Activated CD4-positive, alpha-beta memory T cell treated with anti-CD3 and anti-CD28 coated beads for 36 hours (primary cell): ENCODE measurements at regions not wholly inside any gene's neighbourhood (a gene's known extent, or its start where the extent isn't known, plus 50 kb on each side); places are given as distances from the start of the nearest gene placed in this dataset.

ENCODE experiments used
- CTCF ChIA-PET: fragments of 350-600 bp; sonication (Branson Sonifier 250); formaldehyde crosslinking; loops from one replicate; lab custom pipeline; 2021; ENCODE audit warnings: antibody characterized with exemption, inconsistent platforms; lab: Charles Lee
- POLR2A ChIA-PET: fragments of 350-600 bp; sonication (Branson Sonifier 250); formaldehyde crosslinking; loops from one replicate; lab custom pipeline; 2021; ENCODE audit warnings: antibody characterized with exemption; lab: Charles Lee
- DNase-seq: peaks from one replicate; pipeline ENCODE4 v3.0.0-alpha.2; 2020
- H3K27ac Mint-ChIP-seq: one replicate; pipeline ENCODE4 v1.8.0; 2021; ENCODE audit warnings: mixed read lengths
- H3K27me3 Mint-ChIP-seq: one replicate; pipeline ENCODE4 v1.8.0; 2021; ENCODE audit warnings: mixed read lengths
- H3K36me3 Mint-ChIP-seq: one replicate; pipeline ENCODE4 v1.8.0; 2021; ENCODE audit warnings: mixed read lengths
- H3K4me1 Mint-ChIP-seq: one replicate; pipeline ENCODE4 v1.8.0; 2021; ENCODE audit warnings: low read depth, mixed read lengths
- H3K4me3 Mint-ChIP-seq: one replicate; pipeline ENCODE4 v1.8.0; 2021; ENCODE audit warnings: mild to moderate bottlenecking, mixed read lengths
- H3K9me3 Mint-ChIP-seq: one replicate; pipeline ENCODE4 v1.8.0; 2021; ENCODE audit warnings: mixed read lengths
- intact Hi-C: fragments of 100-400 bp; cut with micrococcal nuclease; formaldehyde crosslinking; loops from one replicate; pipeline ENCODE4 v1.15.1; 2023

GRCh38 chr14:53341324-53341723 is 188.2 kb upstream of the DDHD1 start:
- intact Hi-C loops = no loop called here
- DNase-seq = no peak
- H3K27ac Mint-ChIP-seq = no peak overlapping the region
- no peaks in the 10 kb centered on the region for H3K4me1 Mint-ChIP-seq
- POLR2A ChIA-PET = no interaction called here
- H3K4me3 Mint-ChIP-seq = no peak overlapping the region
- no peaks in the 10 kb centered on the region for H3K9me3 Mint-ChIP-seq
- CTCF ChIA-PET = no interaction called here
- no peaks in the 10 kb centered on the region for H3K36me3 Mint-ChIP-seq
- no peaks in the 10 kb centered on the region for H3K27me3 Mint-ChIP-seq

DNA sequence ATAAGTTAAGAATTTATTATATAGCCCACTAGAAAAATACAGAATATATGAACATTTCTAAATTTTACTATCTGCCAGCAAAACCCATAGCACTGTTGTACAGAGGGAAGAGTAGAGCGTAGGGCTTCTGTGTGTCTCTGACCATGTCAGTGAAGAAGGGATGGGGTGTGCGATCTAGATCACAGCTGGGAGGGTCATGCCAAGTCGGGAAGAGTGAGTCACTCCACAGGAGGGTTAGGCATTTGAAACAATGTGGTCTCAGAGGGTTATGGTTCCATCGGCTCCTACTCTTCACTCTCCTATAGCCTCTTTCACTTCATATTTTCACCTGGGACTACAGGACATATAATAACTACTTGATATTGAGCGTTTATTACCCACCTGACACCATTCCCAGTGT is 185.1 kb upstream of the DDHD1 start:
- Mint-ChIP-seq H3K36me3 (no peaks in the 10 kb centered on the region), H3K4me1 (no peaks in the 10 kb centered on the region), H3K27me3 (no peaks in the 10 kb centered on the region), H3K4me3 (no peak overlapping the region), H3K9me3 (no peaks in the 10 kb centered on the region), H3K27ac (no peak overlapping the region)
- POLR2A ChIA-PET = no interaction called here
- DNase-seq = no peak
- CTCF ChIA-PET = no interaction called here
- intact Hi-C loops = no loop called here

DNA sequence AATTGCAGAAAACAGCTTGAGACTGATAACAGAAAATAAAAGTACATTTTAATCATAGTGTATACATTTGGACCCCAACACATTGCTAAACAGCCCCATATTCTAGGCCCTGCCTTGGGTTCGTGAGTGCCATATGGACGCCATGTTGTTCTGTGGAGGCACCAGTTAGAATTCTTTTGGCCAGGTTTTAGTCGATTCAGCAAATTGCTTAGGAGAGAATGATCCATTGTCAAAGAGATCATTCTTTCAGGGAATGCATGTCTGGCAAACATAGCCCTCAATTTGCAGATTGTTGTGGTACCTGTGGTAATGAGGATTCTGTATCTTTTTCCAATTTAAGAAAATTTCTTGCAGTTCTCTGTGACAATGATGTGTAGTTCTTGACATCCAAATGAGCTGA is 183.6 kb upstream of the DDHD1 start:
- CTCF ChIA-PET = interaction anchor here (0.7 kb wide), 1 partner anchor 41 kb away, joined by 3 read pairs; no protein-coding TSS in a partner anchor

DNA sequence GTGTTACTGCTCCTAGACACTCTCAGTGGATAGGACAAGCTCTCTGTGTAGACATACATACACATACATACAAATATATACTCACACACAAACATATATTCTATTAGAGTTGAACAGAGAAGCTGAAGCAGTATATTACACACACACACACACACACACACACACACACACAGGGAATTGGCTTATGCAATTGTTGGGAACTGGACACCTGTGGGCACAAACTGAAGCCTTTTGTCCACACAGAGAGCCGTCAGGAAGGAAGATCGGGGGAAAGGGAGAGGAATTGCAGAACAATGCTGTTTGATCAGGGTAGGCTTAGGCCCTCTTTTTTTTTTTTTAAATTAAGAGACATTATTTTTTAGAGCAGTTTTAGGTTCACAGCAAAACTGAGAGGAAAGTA is 180.7 kb upstream of the DDHD1 start:
- ChIA-PET POLR2A (no interaction called here), CTCF (no interaction called here)
- Mint-ChIP-seq H3K4me1 (peaks cover 4% of the 10 kb centered on the region), H3K27me3 (no peaks in the 10 kb centered on the region), H3K9me3 (no peaks in the 10 kb centered on the region), H3K4me3 (no peak overlapping the region), H3K36me3 (no peaks in the 10 kb centered on the region), H3K27ac (no peak overlapping the region)
- intact Hi-C loops = no loop called here
- DNase-seq = no peak

More for the DNA sequence above, 183.6 kb upstream of the DDHD1 start:
- no peaks in the 10 kb centered on the region for H3K27me3 Mint-ChIP-seq
- POLR2A ChIA-PET = no interaction called here
- no peaks in the 10 kb centered on the region for H3K4me1 Mint-ChIP-seq
- H3K27ac Mint-ChIP-seq = no peak overlapping the region
- H3K9me3 Mint-ChIP-seq = no peaks in the 10 kb centered on the region
- DNase-seq = no peak
- intact Hi-C loops = no loop called here
- H3K36me3 Mint-ChIP-seq = no peaks in the 10 kb centered on the region
- no peak overlapping the region for H3K4me3 Mint-ChIP-seq

DNA sequence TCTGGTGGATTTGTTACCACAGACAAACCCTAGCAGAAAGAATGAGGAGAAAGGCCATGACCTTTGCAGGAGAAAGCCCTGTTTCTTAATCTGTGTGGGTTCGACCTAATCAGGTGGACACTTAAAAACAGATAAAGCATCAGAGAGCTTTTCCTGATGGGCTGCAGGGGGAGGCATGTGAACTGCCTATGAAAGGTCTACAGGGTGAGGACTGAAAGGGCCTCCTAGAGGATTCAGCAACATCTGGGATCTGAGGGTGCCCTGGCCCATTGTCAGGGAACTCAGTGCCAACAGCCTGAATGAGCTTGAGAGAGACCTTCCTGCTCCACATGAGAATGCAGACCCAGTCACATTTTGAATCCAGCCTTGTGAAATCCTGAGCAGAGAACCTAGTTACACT is 178.8 kb upstream of the DDHD1 start:
- ChIA-PET POLR2A (no interaction called here), CTCF (interaction anchor here (1.4 kb wide), 1 partner anchor 36 kb away, joined by 7 read pairs; no protein-coding TSS in a partner anchor)
- DNase-seq = no peak
- Mint-ChIP-seq H3K36me3 (no peaks in the 10 kb centered on the region), H3K4me3 (no peak overlapping the region), H3K27ac (no peak overlapping the region), H3K4me1 (peaks cover 4% of the 10 kb centered on the region), H3K27me3 (no peaks in the 10 kb centered on the region), H3K9me3 (no peaks in the 10 kb centered on the region)
- intact Hi-C loops = no loop called here

GRCh38 chr14:53331247-53331646 is 178.1 kb upstream of the DDHD1 start:
- Mint-ChIP-seq H3K4me3 (no peak overlapping the region), H3K9me3 (no peaks in the 10 kb centered on the region), H3K27me3 (no peaks in the 10 kb centered on the region), H3K36me3 (no peaks in the 10 kb centered on the region), H3K4me1 (peaks cover 4% of the 10 kb centered on the region), H3K27ac (no peak overlapping the region)
- POLR2A ChIA-PET = no interaction called here
- CTCF ChIA-PET = interaction anchor here (0.5 to 1.4 kb wide), 2 partner anchors 35 to 668 kb away, joined by 3 to 7 read pairs; no protein-coding TSS in a partner anchor
- intact Hi-C loops = no loop called here
- DNase-seq = no peak

DNA sequence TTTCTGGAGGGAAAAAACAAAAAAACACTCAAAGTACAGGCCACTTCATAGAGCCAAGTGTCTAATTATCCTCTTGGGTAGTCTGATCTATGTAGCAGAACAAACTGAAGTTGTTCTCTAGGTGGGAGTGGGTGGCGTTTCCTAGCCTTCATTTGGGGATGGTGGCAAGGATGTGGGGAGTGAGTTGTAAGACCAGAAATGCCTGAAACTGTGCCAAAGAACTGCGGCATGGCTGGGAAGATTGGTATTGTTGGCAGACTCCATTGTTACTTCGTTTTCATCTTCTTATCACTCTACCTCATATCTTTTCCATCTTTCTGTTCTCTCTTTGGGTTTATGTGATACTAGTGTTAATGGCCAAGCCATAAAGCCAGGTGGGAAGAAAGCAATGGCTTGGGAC is 177.3 kb upstream of the DDHD1 start:
- Mint-ChIP-seq H3K27ac (no peak overlapping the region), H3K9me3 (no peaks in the 10 kb centered on the region), H3K4me1 (peaks cover 4% of the 10 kb centered on the region), H3K27me3 (no peaks in the 10 kb centered on the region), H3K4me3 (no peak overlapping the region), H3K36me3 (no peaks in the 10 kb centered on the region)
- ChIA-PET CTCF (interaction anchor here (0.5 to 1.4 kb wide), 2 partner anchors 35 to 667 kb away, joined by 3 to 7 read pairs; no protein-coding TSS in a partner anchor), POLR2A (no interaction called here)
- intact Hi-C loops = no loop called here
- no peak for DNase-seq

- no peak overlapping the region for H3K4me3 Mint-ChIP-seq
- ChIA-PET POLR2A (no interaction called here), CTCF (no interaction called here)
- no peaks in the 10 kb centered on the region for H3K36me3 Mint-ChIP-seq
- peaks cover 4% of the 10 kb centered on the region for H3K4me1 Mint-ChIP-seq
- no peaks in the 10 kb centered on the region for H3K9me3 Mint-ChIP-seq
- H3K27ac Mint-ChIP-seq = no peak overlapping the region
- DNase-seq = no peak
- intact Hi-C loops = no loop called here
- no peaks in the 10 kb centered on the region for H3K27me3 Mint-ChIP-seq
These were observed 175.7 kb upstream of the DDHD1 start for GRCh38 chr14:53328841-53329240.

DNA sequence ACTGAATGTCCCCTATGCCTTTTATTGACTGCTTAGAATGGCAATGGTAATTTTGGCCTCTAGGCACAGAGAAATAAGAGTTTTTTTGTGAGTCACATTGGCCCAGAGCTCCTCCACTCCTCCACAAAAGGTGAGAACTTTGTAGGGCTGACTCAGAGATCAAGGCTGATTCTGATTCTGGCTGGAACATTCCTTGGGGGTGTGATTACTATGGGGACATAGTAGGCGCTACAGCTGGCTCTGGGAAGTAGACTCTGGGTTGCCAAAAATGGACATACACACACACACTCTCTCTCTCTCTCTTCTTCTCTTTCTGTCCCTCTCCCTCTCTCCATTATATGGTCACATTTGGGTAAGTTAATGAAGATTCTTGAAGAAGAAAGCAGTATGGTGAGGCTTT is 174.6 kb upstream of the DDHD1 start:
- no peaks in the 10 kb centered on the region for H3K27me3 Mint-ChIP-seq
- POLR2A ChIA-PET = no interaction called here
- H3K9me3 Mint-ChIP-seq = no peaks in the 10 kb centered on the region
- H3K4me3 Mint-ChIP-seq = no peak overlapping the region
- no peaks in the 10 kb centered on the region for H3K36me3 Mint-ChIP-seq
- intact Hi-C loops = no loop called here
- CTCF ChIA-PET = interaction anchor here (1.3 kb wide), 1 partner anchor 22 kb away, joined by 4 read pairs; no protein-coding TSS in a partner anchor
- no peak overlapping the region for H3K27ac Mint-ChIP-seq
- H3K4me1 Mint-ChIP-seq = peaks cover 4% of the 10 kb centered on the region
- DNase-seq = no peak

- Mint-ChIP-seq H3K9me3 (peaks cover 7% of the 10 kb centered on the region), H3K36me3 (no peaks in the 10 kb centered on the region), H3K4me3 (no peak overlapping the region), H3K27me3 (no peaks in the 10 kb centered on the region), H3K4me1 (no peaks in the 10 kb centered on the region), H3K27ac (no peak overlapping the region)
- intact Hi-C loops = no loop called here
- ChIA-PET POLR2A (interaction anchor here (0.7 kb wide), 1 partner anchor 85 kb away, joined by 3 read pairs; no protein-coding TSS in a partner anchor), CTCF (interaction anchor here (0.6 to 2.5 kb wide), 3 partner anchors 18 to 825 kb away, joined by 3 to 11 read pairs (median 9); no protein-coding TSS in a partner anchor)
- DNase-seq = no peak
These were observed 172.2 kb upstream of the DDHD1 start for GRCh38 chr14:53325176-53325806.

GRCh38 chr14:53316504-53316903 is 163.4 kb upstream of the DDHD1 start:
- intact Hi-C loops = no loop called here
- Mint-ChIP-seq H3K4me1 (no peaks in the 10 kb centered on the region), H3K27me3 (no peaks in the 10 kb centered on the region), H3K9me3 (peaks cover 28% of the 10 kb centered on the region), H3K4me3 (no peak overlapping the region), H3K36me3 (peaks cover 16% of the 10 kb centered on the region), H3K27ac (no peak overlapping the region)
- CTCF ChIA-PET = interaction anchor here (0.8 to 1.6 kb wide), 3 partner anchors 9 to 21 kb away, joined by 3 to 4 read pairs (median 4); no protein-coding TSS in a partner anchor
- no peak for DNase-seq
- POLR2A ChIA-PET = no interaction called here

GRCh38 chr14:53310412-53310811 is 157.3 kb upstream of the DDHD1 start:
- Mint-ChIP-seq H3K27ac (no peak overlapping the region), H3K4me1 (peaks cover 6% of the 10 kb centered on the region), H3K9me3 (peaks cover 19% of the 10 kb centered on the region), H3K27me3 (peaks cover 1% of the 10 kb centered on the region), H3K36me3 (peaks cover 5% of the 10 kb centered on the region), H3K4me3 (no peak overlapping the region)
- intact Hi-C loops = no loop called here
- ChIA-PET CTCF (no interaction called here), POLR2A (no interaction called here)
- DNase-seq = no peak

DNA sequence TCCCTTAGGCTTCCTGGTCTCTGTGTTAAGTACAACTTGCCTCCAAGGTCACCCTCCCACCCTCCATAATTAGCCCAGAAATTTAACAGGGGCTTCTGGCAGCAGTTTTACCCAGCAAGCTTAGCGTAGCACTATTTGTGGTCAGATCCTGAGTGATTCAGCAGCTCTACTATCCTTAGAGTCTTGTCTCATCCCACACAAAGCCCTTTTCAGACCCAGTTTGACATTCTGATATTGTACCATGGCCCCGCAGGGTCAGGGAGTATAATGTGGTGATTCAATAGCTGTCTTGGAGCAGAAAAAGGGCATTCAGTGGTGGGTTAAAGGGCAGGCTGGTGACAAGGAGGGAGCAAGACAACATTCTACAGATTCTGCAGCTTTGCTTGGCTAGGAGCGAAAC is 153.8 kb upstream of the DDHD1 start:
- POLR2A ChIA-PET = no interaction called here
- intact Hi-C loops = loop anchor here (1.0 to 5.0 kb wide), 3 partner anchors 252 to 484 kb away; no protein-coding TSS in a partner anchor
- Mint-ChIP-seq H3K4me1 (peaks cover 6% of the 10 kb centered on the region), H3K27me3 (peaks cover 1% of the 10 kb centered on the region), H3K4me3 (no peak overlapping the region), H3K9me3 (peaks cover 12% of the 10 kb centered on the region), H3K36me3 (peaks cover 3% of the 10 kb centered on the region), H3K27ac (no peak overlapping the region)
- CTCF ChIA-PET = interaction anchor here (0.7 to 4.1 kb wide), 11 partner anchors 9 to 595 kb away, joined by 3 to 56 read pairs (median 3); no protein-coding TSS in a partner anchor
- no peak for DNase-seq
